Activated CD4-positive, alpha-beta T cell treated with anti-CD3 and anti-CD28 coated beads, Interleukin-2, amount 50 U/mL, for 24 hours (primary cell): ENCODE measurements at regions not wholly inside any gene's neighbourhood (a gene's known extent, or its start where the extent isn't known, plus 50 kb on each side); places are given as distances from the start of the nearest gene placed in this dataset.

Source experiments
- DNase-seq, 2 donors: peaks; one replicate each; pipeline ENCODE4 v3.0.0-alpha.2; 2020; ENCODE audit warnings: low read depth in 1 of 2, low spot score in 1 of 2

DNA sequence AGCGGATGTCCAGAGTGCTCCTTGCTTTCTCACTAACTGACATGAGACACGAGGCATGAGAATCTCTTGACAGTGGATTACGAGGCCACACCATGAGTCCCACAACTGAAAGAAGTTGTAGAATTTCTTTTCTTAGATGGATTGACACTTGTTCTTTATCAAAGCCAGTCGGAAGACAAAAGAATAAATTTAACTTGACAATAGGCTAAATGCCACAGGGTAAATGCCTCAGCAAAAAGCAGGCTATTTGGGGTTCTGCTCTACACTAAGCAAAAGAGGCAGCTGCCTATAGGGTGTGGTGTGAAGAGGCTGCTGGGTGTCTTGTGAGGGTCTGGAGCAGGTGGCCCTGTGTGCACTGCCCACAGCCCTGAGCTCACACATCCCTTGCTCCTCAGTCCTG lies 135.1 kb upstream of the SEMA6D start:
- no peak for DNase-seq

DNA sequence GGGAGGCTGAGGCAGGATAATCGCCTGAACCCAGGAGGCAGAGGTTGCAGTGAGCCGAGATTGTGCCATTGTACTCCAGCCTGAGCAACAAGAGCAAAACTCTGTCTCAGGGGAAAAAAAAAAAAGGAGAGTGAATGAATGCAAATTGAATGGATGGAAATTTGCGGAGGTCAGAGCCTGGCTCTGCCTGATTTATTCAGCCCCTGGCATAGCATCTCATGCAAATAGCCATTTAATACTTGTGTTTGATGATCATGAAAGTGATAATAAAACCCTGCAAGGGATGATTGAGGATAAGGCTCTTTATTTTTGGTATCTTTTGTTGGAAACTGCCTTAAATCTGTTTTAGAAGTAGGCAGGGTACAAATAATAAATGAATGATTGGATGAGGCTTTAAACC lies 133.0 kb upstream of the SEMA6D start:
- DNase-seq = no peak

DNA sequence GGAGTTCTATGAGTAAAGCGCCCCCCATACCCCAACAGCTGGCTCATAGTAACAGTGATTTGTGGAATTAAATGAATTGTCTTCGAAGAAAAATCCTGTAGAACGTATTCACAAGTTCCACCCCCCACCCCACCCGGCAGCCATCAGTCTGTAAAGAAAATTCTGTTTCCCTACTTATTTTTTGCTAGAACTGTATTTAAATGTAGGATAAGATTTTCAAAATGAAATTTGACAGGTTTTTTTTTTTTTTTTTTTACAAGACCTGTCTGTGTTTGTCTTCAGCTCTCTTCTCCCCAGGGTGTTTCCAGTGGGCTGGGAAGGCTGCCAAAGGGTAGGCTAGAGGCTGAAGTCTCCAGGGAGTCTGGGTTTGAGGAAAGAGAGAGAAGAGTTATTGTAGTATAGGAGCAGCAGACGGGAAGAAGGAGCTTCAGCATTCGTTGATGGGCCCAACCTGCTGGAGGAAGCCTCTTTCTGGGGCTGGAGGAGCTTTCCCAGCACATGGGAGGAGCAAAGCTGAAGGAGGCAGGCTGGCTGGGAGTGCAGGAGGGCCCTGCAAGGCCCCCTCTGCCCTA lies 130.6 kb upstream of the SEMA6D start:
- DNase-seq = no peak

DNA sequence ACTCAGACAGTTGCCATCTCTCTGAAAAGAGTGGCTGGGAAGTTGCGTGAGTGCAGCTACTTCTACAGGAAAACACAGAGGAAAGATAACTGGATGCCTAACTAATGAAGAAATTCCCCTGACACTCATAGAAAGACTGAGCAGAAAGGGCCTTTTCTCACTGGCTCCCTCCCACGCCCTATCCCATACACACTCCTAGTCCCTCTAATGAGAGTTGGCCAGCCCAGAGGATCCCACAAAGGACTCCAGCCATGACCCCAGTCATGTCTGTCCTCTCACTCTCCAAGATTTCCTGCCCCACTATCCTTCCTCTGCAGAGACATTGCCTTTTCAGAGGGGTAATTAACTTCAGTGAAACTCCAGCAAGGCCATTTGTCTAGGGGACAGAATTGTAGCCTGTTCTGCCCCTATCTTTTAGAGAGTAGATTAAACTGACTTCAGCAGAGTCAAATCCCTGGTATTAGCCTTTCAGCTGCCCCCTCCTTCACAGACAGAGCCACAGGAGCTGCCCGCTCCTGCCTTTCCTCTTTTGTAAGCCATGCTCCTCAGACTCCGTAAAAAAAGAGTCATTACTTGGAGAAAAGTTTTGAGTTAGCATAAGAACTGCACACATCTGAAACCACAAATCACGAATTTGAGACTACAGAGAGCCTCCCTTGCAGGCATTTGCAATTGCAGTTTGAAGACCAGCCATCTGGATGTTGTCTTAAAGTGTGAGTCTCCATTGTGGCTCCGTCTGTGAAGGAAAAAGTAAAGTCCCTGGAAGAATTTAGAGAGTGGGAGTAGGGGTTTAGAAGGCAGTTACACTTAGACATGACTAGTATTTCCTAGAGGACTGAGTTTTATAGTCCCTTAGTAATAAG lies 129.1 kb upstream of the SEMA6D start:
- DNase-seq = no peak

DNA sequence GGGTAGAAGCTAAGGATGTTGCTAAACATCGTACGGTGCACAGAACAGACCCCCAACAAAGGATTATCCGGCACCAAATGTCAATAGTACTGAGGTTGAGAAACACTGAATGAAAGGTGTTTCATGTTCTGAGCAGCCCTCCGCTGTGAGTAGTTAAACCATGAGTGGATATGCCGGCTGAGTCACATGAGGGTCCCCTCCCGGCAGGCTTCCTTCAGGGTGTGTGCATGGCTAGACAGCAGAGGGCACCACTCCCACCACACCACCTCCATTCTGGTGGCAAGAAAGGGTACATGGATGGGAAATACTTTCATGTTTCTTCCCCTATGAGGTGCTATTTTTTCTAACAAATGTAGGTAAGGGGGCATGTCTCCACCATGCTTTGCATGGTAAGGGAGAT lies 128.3 kb upstream of the SEMA6D start:
- no peak for DNase-seq

DNA sequence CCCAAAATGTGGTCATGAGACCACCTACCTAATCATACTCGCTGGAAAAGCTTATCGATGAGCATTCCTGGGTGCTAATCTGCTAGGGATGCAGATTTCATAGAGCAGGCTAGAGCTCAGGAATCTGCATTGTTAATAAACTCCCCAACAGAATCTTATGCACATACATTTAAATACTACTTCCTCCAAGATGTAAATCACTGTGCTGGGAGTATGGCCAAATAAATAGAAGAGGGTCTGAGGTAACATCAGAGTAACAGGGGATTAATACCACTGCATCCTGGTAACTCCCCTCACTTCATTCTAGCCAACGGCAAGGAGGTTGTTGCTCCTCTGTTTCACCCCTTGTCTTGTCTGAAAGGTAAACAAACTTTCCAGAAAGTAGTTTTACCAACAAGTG lies 118.3 kb upstream of the SEMA6D start:
- no peak for DNase-seq

DNA sequence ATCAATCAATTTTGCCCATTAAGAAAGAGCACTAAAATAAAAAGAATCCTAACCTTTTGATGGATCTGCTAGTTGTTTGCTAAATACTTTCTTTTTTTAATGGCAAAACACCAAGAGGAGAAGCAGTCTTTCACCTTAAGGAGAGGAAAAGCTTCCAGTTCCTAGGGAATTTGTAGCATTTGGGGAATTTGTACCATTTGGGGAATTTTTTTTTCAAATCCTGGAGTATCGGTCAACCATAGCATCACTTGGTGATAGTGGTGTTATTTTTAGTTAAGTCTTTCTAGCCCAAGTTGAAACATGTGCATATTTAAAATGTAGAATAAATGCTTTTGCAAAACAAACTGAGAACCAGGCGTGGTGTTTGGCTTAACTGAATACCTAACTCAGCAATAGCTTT lies 117.5 kb upstream of the SEMA6D start:
- no peak for DNase-seq

DNA sequence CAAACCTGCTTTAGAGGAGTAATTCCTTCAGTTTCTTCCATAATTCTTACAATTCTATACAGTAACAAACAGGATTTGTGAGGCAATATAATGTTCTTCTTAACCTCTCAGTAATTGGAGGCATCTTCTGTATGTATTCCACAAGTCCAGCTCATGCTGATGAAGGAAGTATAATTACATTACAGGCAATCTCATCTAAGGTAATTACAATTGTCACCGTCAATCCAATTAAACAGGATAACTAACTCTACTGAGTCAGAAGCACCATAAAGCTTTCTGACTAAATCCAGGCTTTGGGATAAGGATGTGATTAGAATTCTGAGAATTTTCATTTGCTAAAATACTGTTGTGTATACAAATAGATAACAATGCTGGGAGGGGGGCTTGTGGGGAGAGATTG lies 115.2 kb upstream of the SEMA6D start:
- no peak for DNase-seq

DNA sequence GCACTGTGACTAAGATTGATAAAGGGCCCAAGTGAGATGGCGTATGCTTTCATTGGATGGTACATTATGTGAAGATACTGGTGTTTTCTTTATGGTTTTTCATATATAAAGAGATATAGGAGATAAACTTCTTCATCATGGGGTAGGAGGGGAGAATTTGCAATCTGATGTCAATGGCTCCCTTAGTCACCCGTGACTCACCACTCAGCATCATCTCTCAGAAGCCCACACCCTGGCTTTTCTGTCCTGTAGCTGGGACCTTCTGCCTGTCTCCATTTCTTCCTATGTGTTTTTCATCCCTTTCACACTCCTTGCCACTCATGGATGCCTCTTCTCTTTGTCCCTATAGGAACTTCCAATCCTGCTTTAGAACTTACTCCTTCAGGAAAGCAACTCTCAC lies 114.3 kb upstream of the SEMA6D start:
- no peak for DNase-seq

DNA sequence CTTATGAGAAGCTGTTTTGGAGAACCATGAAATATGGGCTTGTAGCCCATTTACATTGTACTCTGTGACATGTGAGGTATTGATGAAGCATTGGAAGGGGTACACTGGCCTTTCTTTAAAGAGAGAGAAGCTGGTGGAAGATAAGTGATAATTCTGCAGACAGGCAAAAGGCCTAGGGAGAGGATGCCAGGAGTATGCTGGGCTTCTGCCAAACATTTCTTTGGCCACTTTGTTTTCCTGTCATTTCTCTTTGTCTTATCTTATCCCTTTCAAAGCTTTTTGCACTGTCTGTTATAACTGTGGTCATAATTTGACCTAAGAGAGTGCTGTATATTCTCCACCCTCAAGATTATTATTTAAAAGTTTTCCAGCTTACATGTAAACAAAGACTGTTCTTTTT lies 109.6 kb upstream of the SEMA6D start:
- DNase-seq = no peak

DNA sequence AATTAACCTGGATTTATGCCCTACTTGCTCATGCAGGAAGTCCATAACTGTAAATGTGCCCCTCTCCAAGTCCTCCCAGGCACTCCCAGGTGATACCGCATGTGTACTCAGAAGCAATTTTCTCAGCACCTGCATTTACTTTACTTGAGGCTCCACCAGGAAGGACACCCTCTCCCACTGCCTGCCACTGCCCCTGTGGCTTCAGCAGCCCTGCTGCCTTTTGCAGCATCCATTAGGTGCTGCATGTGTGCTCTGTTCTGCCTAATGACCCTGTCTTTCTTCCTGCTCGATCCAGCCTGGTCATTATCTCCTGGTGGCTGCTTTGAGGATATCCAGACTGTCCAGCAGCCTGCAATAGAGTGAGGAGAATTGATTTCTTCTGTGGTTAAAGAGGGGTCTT lies 107.6 kb upstream of the SEMA6D start:
- no peak for DNase-seq

DNA sequence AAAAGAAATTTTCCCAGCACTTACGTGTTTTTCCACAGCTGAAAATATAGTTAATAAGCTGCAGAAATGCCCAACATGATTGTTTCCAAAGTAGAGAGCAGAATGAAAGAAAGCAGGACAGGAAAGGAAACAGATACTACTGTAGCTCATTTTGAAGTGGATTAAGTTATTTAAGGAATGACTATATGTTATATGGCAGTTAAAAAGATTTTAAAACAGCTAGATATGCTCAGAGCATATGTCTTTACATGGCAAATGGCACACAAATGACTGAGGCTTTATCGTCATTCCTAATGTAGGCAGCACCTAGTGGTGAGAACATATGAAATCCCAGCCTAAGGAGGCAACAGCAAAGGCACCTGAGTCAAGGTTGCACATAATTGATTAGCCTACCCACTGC lies 106.6 kb upstream of the SEMA6D start:
- DNase-seq = no peak

DNA sequence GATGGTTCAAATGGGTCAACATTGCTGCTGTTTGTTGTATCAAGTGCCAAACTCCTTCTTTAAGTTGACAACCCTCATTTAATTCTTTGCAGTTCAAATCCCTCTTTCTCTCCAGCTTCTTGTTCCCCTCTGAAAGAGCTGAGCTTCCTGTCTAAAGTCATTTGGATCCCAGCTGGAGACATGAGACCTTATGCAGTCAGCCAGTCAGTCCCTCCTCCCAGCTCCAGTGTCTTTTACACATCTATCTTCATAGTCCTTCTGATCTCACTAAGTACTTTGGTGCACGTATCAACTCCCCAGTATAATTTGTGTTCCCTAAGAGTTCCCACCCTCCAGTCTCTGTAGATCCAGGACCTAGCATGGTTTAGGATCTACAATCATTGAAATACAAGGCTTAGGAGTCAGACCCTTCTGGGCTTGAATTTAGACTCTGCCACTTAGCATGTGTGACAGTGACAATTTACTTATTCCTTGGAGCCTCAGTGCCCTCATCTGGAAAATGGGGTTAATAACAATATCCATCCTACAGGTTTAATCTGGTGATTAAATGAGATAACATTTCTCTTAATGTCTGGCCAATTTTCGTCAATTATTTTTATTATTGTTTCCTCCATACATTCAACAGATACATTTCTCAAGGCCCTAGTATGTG lies 102.8 kb upstream of the SEMA6D start:
- no peak for DNase-seq

DNA sequence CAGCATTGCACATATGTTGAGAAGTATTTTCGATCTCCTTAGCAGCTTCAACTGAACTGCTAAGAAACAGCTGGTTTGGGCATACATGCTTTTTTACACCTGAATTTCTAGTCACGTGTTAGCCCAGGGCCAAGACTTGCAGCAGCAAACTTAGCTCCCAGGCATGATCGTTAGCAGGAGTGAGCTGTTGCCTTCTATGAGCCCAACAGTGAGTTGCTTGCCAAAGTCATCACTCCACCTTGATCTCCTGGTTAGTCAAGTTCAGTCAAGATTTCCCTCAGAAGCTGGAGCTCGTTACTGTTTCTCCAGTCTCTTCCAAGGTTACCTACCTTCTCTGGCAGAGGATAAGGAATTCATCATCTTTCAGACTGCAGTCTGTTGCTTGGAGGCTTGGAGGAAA lies 100.4 kb upstream of the SEMA6D start:
- no peak for DNase-seq

DNA sequence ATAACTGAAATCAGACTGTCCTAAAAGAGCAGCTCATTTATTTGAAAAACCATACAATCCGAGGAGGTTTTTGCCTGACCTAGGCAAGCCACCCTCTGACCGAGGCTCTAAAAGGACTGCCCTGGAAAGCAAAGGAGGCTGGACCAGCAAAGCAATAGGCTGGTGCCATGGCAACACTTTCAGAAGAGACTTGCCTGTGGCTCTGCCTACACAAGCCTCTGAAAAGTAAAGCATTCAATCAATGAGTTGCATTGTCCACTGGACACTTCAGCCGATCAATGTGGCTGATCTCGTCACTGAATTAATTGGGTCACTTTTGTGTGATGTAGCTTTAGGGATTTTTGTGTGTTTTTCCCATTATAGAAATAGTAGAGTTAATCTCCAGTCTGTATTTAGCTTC lies 99.1 kb upstream of the SEMA6D start:
- no peak for DNase-seq

DNA sequence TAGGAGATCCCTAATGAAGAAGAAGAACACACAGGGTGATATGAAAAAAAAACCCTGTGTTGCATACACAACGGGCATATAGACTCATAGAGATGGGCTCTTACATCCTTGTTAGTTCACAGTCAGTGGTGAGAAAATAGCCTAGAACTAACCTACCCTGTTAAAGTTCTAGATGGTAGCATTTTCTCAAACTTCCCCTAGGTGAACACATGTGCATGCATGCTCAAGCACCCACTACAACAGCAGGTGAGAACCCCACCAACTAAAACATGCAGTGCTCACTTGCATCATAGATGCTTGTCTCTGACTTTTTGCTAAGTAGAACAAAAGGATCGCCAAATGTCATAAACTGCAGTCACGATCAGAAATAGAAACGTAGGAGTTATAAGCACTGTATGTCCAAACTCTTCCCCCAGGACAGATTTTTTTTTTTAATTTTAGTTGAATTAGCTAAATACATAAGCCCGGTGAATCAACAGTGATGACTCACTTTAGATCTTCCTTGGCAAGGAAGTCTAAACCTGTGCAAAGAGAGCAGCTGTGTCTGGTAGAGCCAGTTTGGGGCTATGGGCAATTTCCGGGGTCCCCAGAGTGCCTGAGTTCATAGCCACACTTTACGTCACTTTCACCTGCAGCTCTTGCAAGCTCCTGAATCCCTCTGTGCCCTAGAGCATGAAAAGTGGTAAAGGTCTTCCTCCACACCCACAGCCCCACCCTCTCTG lies 96.2 kb upstream of the SEMA6D start:
- no peak for DNase-seq

DNA sequence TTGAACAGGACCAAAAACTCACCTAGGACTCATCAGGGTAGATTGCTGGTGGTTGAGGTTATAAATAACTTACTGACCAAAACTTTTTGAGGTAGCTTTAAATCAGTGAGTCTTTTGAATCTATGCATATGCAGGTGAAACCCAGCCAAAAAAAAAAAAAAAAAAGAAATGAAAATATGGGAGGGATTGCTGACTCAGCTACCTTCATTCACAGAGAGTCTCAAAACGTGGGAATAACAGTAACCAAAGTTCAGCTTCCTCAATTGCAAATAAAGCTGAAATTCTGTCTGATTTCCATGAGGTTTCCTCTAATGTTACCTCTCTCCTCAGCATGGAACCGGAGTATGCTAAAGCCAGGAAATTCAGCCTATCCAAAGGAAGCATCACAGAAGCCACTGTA lies 95.2 kb upstream of the SEMA6D start:
- no peak for DNase-seq

DNA sequence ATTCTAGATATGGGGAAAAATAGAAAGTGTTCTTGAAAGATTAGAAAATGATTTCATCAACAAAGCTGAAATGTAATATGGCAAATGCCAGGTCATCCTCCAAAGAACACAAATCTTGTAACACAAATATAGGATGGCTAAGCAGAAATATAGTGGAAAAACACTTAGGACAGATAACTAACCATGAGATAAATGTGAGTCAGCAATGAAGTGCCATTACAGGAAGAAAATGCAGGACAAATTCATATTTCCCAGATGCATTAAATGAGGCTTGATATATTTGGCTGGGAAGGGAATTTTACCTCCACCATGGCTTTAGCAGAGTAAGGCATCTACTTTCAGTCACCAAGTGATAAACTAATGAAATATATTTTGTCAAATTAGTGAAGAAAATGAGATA lies 92.8 kb upstream of the SEMA6D start:
- no peak for DNase-seq

DNA sequence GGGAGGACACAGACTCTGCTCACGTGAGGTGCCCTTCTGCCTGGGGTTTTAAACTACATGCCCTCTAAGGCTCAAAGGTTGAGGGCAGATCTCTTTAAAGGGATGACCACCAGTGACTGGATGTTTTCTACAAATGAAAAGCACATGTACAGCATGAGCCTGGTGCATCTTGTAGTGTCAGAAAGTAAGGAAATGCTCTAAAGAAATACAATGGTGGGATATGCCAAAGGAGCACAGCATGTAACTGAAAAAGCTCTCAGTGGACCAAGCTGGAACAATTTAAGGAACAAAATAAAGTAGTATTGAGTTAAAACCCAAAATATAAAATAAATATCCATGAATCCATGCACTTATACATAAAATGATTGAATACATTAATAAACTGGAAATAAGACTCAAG lies 78.3 kb upstream of the SEMA6D start:
- no peak for DNase-seq

DNA sequence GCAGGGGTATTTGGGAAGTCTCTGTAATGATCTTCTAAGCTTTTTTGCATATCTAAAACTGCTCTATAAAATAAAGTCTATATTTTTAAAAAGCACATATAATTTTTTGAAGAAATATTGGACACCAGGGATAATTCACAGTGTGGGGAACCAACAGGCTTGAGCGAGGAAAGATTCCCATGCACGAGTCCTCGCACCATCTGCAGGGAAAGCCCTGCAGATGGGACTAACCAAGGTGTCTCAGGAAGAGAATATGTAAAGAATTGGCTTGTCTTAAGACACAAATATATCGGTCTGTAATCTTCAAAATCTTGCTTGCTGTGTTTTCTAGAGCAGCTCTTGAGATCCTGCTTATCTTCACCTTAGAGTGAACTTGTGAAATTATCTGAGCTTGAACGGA lies 77.2 kb upstream of the SEMA6D start:
- no peak for DNase-seq

DNA sequence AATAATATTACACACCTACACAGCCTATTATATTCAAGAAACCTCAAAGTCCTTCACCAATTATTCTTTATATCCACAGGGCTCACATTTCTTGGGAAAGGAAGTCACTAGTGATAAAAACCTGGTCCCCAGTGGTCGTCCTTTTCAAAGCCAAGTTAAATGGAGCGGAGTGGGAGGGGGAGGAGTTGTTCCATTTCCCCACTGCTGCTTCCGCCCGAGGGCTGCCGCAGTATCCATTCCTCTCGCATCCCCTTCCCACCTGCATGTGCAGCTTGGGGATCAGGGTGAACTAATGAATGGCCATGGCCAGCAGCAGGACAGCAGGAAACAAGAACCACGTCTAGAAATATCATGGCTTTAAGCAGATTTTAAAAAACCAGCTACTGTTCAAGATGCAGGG lies 76.4 kb upstream of the SEMA6D start:
- DNase-seq = no peak

DNA sequence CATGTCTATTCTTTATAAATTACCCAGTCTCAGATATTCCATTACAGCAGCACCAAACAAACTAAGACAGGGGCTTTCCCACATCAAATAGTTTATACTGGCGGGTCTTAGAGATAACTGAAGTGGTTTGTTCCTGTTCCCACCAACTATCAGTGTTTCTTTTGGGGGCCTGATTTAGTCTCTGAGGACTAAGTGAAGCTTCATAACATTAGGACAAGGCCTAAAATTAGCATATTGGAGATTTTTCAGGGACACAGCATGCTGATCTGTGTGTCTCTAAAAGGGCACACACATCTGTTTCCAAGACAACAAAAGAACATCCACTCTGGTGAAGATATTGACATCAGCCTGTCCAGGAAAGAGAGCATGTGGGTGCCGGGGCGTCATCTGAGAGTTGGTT lies 72.6 kb upstream of the SEMA6D start:
- no peak for DNase-seq
